ENCODE measurements at regions not wholly inside any gene's neighbourhood (a gene's known extent, or its start where the extent isn't known, plus 50 kb on each side); places are given as distances from the start of the nearest gene placed in this dataset.

DNA sequence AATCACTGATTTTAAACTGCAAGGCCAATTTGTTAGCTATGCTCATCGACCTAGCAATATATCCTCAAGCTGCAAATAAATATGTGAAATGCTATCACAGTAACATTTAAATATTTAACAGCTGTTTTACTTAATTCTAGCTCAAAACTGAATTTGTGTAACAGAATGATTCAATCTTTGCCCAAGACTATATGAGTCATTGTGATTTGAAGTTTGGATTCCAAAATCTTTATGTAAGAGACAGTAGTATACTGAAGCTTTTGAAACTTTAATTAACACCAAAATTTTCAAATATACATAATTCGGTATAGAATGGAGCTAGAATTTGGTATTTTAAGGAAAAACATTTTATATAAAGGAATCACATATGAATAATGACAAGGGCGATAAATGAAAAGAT lies 603.0 kb upstream of the ROBO2 start:
- DNase-seq (no peak), ATAC-seq (no peak)
- H3K4me3 ChIP-seq, result no peak overlapping the region
- H3K36me3 ChIP-seq, result no peaks in the 10 kb centered on the region
- H3K27ac ChIP-seq, result no peak overlapping the region
- H3K9me3 ChIP-seq, result no peaks in the 10 kb centered on the region
- TF ChIP-seq, protein P1, sequence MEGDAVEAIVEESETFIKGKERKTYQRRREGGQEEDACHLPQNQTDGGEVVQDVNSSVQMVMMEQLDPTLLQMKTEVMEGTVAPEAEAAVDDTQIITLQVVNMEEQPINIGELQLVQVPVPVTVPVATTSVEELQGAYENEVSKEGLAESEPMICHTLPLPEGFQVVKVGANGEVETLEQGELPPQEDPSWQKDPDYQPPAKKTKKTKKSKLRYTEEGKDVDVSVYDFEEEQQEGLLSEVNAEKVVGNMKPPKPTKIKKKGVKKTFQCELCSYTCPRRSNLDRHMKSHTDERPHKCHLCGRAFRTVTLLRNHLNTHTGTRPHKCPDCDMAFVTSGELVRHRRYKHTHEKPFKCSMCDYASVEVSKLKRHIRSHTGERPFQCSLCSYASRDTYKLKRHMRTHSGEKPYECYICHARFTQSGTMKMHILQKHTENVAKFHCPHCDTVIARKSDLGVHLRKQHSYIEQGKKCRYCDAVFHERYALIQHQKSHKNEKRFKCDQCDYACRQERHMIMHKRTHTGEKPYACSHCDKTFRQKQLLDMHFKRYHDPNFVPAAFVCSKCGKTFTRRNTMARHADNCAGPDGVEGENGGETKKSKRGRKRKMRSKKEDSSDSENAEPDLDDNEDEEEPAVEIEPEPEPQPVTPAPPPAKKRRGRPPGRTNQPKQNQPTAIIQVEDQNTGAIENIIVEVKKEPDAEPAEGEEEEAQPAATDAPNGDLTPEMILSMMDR (IDR thresholded peaks at IDR 0.05), result no peak
- no peaks in the 10 kb centered on the region for H3K4me1 ChIP-seq
- H3K27me3 ChIP-seq, result no peaks in the 10 kb centered on the region
- intact Hi-C loops (cut with DNase I), result no loop called here

- H3K4me3 ChIP-seq, result no peak overlapping the region
- intact Hi-C loops (cut with DNase I), result no loop called here
- no peak overlapping the region for H3K27ac ChIP-seq
- no peaks in the 10 kb centered on the region for H3K27me3 ChIP-seq
- H3K4me1 ChIP-seq, result no peaks in the 10 kb centered on the region
- TF ChIP-seq, protein P1 (IDR thresholded peaks at IDR 0.05), result no peak
- ATAC-seq (no peak), DNase-seq (no peak)
- H3K9me3 ChIP-seq, result no peaks in the 10 kb centered on the region
- H3K36me3 ChIP-seq, result no peaks in the 10 kb centered on the region
Measured at GRCh38 chr3:76438971-76439370, 600.9 kb upstream of the ROBO2 start.

GRCh38 chr3:76442374-76442915 lies 597.5 kb upstream of the ROBO2 start:
- intact Hi-C loops (cut with DNase I), result no loop called here
- TF ChIP-seq, protein P1 (IDR thresholded peaks at IDR 0.05), result no peak
- Histone ChIP-seq H3K9me3 (no peaks in the 10 kb centered on the region), H3K27me3 (no peaks in the 10 kb centered on the region), H3K4me3 (no peak overlapping the region), H3K36me3 (no peaks in the 10 kb centered on the region), H3K4me1 (no peaks in the 10 kb centered on the region), H3K27ac (no peak overlapping the region)
- no peak for DNase-seq
- ATAC-seq, result no peak

GRCh38 chr3:76456322-76456721 lies 583.6 kb upstream of the ROBO2 start:
- Histone ChIP-seq H3K4me1 (no peaks in the 10 kb centered on the region), H3K27me3 (no peaks in the 10 kb centered on the region), H3K36me3 (no peaks in the 10 kb centered on the region), H3K4me3 (no peak overlapping the region), H3K9me3 (no peaks in the 10 kb centered on the region), H3K27ac (no peak overlapping the region)
- ATAC-seq (no peak), DNase-seq (no peak)
- intact Hi-C loops (cut with DNase I), result no loop called here
- TF ChIP-seq, protein P1 (IDR thresholded peaks at IDR 0.05), result no peak

DNA sequence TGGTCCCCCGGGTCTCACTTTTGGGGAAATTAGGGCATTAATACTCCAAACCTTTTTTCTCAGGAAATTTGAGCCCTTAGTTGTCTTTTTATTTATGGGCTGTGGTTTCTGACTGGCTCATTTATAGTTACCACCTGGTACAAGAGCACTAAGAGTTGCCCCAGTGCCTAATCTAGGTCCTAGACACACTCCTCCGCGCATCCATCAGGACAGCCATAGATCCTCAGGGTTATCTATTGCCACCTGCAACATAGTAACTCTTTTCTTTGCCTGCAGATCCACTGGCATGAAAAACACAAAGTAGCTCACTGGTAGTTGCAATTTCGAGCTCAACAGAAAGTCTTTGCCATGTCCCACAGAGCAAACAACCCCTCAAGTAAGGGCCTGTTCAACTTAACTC lies 576.4 kb upstream of the ROBO2 start:
- ATAC-seq (no peak), DNase-seq (no peak)
- H3K4me3 ChIP-seq, result no peak overlapping the region
- TF ChIP-seq, protein P1 (IDR thresholded peaks at IDR 0.05), result no peak
- no peak overlapping the region for H3K27ac ChIP-seq
- intact Hi-C loops (cut with DNase I), result no loop called here
- no peaks in the 10 kb centered on the region for H3K27me3 ChIP-seq
- H3K36me3 ChIP-seq, result no peaks in the 10 kb centered on the region
- no peaks in the 10 kb centered on the region for H3K4me1 ChIP-seq
- H3K9me3 ChIP-seq, result no peaks in the 10 kb centered on the region

DNA sequence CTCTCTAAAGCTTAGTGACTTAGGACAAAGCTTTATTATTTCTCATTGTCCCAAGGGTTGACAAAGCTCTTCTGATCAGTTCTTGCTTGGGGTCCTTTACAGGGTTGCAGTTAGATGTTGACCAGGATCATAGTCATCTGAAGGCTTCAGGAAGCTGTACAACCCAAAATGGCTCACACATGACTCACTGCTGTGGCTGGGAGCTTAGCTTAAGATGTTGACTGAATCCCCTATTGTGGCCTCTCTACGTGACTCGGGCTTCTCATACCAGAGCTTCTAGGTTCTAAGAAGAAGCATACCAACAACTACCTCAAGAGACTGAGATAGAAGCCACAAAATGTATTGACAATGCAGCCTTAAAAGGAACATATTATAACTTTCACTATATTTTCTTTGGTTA lies 569.6 kb upstream of the ROBO2 start:
- no peaks in the 10 kb centered on the region for H3K36me3 ChIP-seq
- H3K27me3 ChIP-seq, result no peaks in the 10 kb centered on the region
- DNase-seq (no peak), ATAC-seq (no peak)
- H3K27ac ChIP-seq, result no peak overlapping the region
- TF ChIP-seq, protein P1 (IDR thresholded peaks at IDR 0.05), result no peak
- H3K4me3 ChIP-seq, result no peak overlapping the region
- H3K9me3 ChIP-seq, result no peaks in the 10 kb centered on the region
- intact Hi-C loops (cut with DNase I), result no loop called here
- no peaks in the 10 kb centered on the region for H3K4me1 ChIP-seq
